ENCODE measurements at regions not wholly inside any gene's neighbourhood (a gene's known extent, or its start where the extent isn't known, plus 50 kb on each side); places are given as distances from the start of the nearest gene placed in this dataset.

- Histone ChIP-seq H3K4me1 (ENCODE audit: low read length) (no peaks in the 10 kb centered on the region), H3K9me2 (replicated peaks; ENCODE audit: insufficient read depth, low read length) (no peaks in the 10 kb centered on the region), H4K20me1 (ENCODE audit: insufficient read depth, low read depth, low read length) (no peaks in the 10 kb centered on the region), H3K4me2 (ENCODE audit: low read depth, low read length, poor library complexity, severe bottlenecking) (no peak overlapping the region), H3K36me3 (ENCODE audit: insufficient read depth, low read length) (no peaks in the 10 kb centered on the region), H3K27ac (ENCODE audit: low read length) (no peak overlapping the region), H3K27me3 (ENCODE audit: low read length) (no peaks in the 10 kb centered on the region), H2AFZ (ENCODE audit: low read length) (no peak overlapping the region), H3K9me3 (ENCODE audit: low read length) (no peaks in the 10 kb centered on the region), H3K4me3 (ENCODE audit: low read length) (no peak overlapping the region), H3K79me2 (ENCODE audit: low read length) (no peaks in the 10 kb centered on the region), H3K9ac (ENCODE audit: low read length) (no peak overlapping the region)
- DNase-seq, result no peak
These were observed 166.2 kb upstream of the VEPH1 start for GRCh38 chr3:157669416-157669815.

- Histone ChIP-seq H3K9me3 (ENCODE audit: low read length) (no peaks in the 10 kb centered on the region), H3K4me3 (ENCODE audit: low read length) (no peak overlapping the region), H2AFZ (ENCODE audit: low read length) (no peak overlapping the region), H3K36me3 (ENCODE audit: insufficient read depth, low read length) (no peaks in the 10 kb centered on the region), H3K27me3 (ENCODE audit: low read length) (no peaks in the 10 kb centered on the region), H3K9ac (ENCODE audit: low read length) (no peak overlapping the region), H4K20me1 (ENCODE audit: insufficient read depth, low read depth, low read length) (no peaks in the 10 kb centered on the region), H3K27ac (ENCODE audit: low read length) (no peak overlapping the region), H3K79me2 (ENCODE audit: low read length) (no peaks in the 10 kb centered on the region), H3K4me1 (ENCODE audit: low read length) (no peaks in the 10 kb centered on the region), H3K9me2 (replicated peaks; ENCODE audit: insufficient read depth, low read length) (no peaks in the 10 kb centered on the region), H3K4me2 (ENCODE audit: low read depth, low read length, poor library complexity, severe bottlenecking) (no peak overlapping the region)
- no peak for DNase-seq
These were observed 164.3 kb upstream of the VEPH1 start for GRCh38 chr3:157667493-157667892.

- H4K20me1 ChIP-seq (ENCODE audit: insufficient read depth, low read depth, low read length), result no peaks in the 10 kb centered on the region
- H3K9me3 ChIP-seq (ENCODE audit: low read length), result no peaks in the 10 kb centered on the region
These were observed 159.0 kb upstream of the VEPH1 start for GRCh38 chr3:157662171-157662570.

GRCh38 chr3:157660847-157661246 is 157.6 kb upstream of the VEPH1 start:
- Histone ChIP-seq H3K9me2 (replicated peaks; ENCODE audit: insufficient read depth, low read length) (no peaks in the 10 kb centered on the region), H3K4me2 (ENCODE audit: low read depth, low read length, poor library complexity, severe bottlenecking) (no peak overlapping the region), H3K9ac (ENCODE audit: low read length) (no peak overlapping the region), H3K4me1 (ENCODE audit: low read length) (no peaks in the 10 kb centered on the region), H3K9me3 (ENCODE audit: low read length) (no peaks in the 10 kb centered on the region), H4K20me1 (ENCODE audit: insufficient read depth, low read depth, low read length) (no peaks in the 10 kb centered on the region), H3K79me2 (ENCODE audit: low read length) (no peaks in the 10 kb centered on the region), H3K36me3 (ENCODE audit: insufficient read depth, low read length) (no peaks in the 10 kb centered on the region), H2AFZ (ENCODE audit: low read length) (no peak overlapping the region), H3K27ac (ENCODE audit: low read length) (no peak overlapping the region), H3K27me3 (ENCODE audit: low read length) (no peaks in the 10 kb centered on the region), H3K4me3 (ENCODE audit: low read length) (no peak overlapping the region)
- DNase-seq, result no peak

More at GRCh38 chr3:157662171-157662570, 159.0 kb upstream of the VEPH1 start:
- no peak overlapping the region for H3K27ac ChIP-seq (ENCODE audit: low read length)
- H2AFZ ChIP-seq (ENCODE audit: low read length), result no peak overlapping the region
- no peak overlapping the region for H3K4me2 ChIP-seq (ENCODE audit: low read depth, low read length, poor library complexity, severe bottlenecking)
- no peak overlapping the region for H3K9ac ChIP-seq (ENCODE audit: low read length)
- H3K4me3 ChIP-seq (ENCODE audit: low read length), result no peak overlapping the region
- H3K36me3 ChIP-seq (ENCODE audit: insufficient read depth, low read length), result no peaks in the 10 kb centered on the region
- H3K9me2 ChIP-seq (replicated peaks; ENCODE audit: insufficient read depth, low read length), result no peaks in the 10 kb centered on the region
- DNase-seq, result no peak
- H3K4me1 ChIP-seq (ENCODE audit: low read length), result no peaks in the 10 kb centered on the region
- H3K79me2 ChIP-seq (ENCODE audit: low read length), result no peaks in the 10 kb centered on the region
- no peaks in the 10 kb centered on the region for H3K27me3 ChIP-seq (ENCODE audit: low read length)

- Histone ChIP-seq H3K9me3 (ENCODE audit: low read length) (no peaks in the 10 kb centered on the region), H4K20me1 (ENCODE audit: insufficient read depth, low read depth, low read length) (no peaks in the 10 kb centered on the region), H3K4me3 (ENCODE audit: low read length) (no peak overlapping the region), H3K79me2 (ENCODE audit: low read length) (no peaks in the 10 kb centered on the region), H3K9ac (ENCODE audit: low read length) (no peak overlapping the region), H2AFZ (ENCODE audit: low read length) (no peak overlapping the region), H3K36me3 (ENCODE audit: insufficient read depth, low read length) (no peaks in the 10 kb centered on the region), H3K9me2 (replicated peaks; ENCODE audit: insufficient read depth, low read length) (no peaks in the 10 kb centered on the region), H3K27me3 (ENCODE audit: low read length) (no peaks in the 10 kb centered on the region), H3K4me1 (ENCODE audit: low read length) (no peaks in the 10 kb centered on the region), H3K4me2 (ENCODE audit: low read depth, low read length, poor library complexity, severe bottlenecking) (no peak overlapping the region), H3K27ac (ENCODE audit: low read length) (no peak overlapping the region)
- no peak for DNase-seq
These were observed 149.2 kb upstream of the VEPH1 start for GRCh38 chr3:157652366-157652765.

DNA sequence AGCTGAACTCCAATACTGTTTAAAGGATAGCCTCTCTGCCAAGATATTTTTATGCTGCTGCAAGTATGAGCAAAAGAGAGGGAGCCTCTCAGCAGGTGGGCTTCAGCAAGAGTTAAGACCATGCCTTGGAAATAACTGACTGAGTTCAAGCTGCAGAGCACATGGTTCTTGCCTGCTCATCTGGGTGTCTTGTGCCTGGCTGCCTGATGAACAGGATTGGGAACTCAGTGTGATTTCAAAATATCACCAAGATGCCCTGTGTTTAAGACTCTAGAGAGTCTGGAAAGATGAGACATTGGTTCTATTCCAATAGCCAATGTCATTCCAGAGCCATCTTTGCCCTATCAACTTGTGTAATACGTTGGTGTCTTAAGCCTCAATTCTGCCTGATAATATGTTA is 147.5 kb upstream of the VEPH1 start:
- Histone ChIP-seq H3K79me2 (ENCODE audit: low read length) (no peaks in the 10 kb centered on the region), H3K4me3 (ENCODE audit: low read length) (no peak overlapping the region), H3K27me3 (ENCODE audit: low read length) (no peaks in the 10 kb centered on the region), H3K36me3 (ENCODE audit: insufficient read depth, low read length) (no peaks in the 10 kb centered on the region), H3K9ac (ENCODE audit: low read length) (no peak overlapping the region), H3K4me2 (ENCODE audit: low read depth, low read length, poor library complexity, severe bottlenecking) (no peak overlapping the region), H3K27ac (ENCODE audit: low read length) (no peak overlapping the region), H4K20me1 (ENCODE audit: insufficient read depth, low read depth, low read length) (no peaks in the 10 kb centered on the region), H2AFZ (ENCODE audit: low read length) (no peak overlapping the region), H3K9me2 (replicated peaks; ENCODE audit: insufficient read depth, low read length) (no peaks in the 10 kb centered on the region), H3K4me1 (ENCODE audit: low read length) (no peaks in the 10 kb centered on the region), H3K9me3 (ENCODE audit: low read length) (no peaks in the 10 kb centered on the region)
- DNase-seq, result no peak

DNA sequence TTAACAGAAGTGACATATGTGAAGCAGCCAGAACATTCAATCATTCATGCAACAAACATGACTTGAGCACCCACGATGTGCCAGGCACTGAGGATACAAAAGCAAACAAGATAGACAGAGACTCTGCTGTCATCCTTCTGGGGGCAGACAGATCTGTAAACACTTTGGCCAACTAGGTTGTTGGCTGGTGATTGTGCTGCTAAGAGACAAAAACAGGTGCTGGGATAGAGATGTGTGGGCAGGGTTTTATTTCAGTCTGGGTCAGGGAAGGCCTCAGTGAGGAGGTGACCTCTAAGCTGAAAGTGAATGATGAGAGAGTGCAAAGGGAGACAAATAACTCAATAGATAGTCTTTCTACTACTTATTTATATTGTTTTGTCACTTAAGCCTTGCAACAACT is 147.0 kb upstream of the VEPH1 start:
- Histone ChIP-seq H3K9me2 (replicated peaks; ENCODE audit: insufficient read depth, low read length) (no peaks in the 10 kb centered on the region), H3K79me2 (ENCODE audit: low read length) (no peaks in the 10 kb centered on the region), H3K27ac (ENCODE audit: low read length) (no peak overlapping the region), H3K4me1 (ENCODE audit: low read length) (no peaks in the 10 kb centered on the region), H3K27me3 (ENCODE audit: low read length) (no peaks in the 10 kb centered on the region), H3K36me3 (ENCODE audit: insufficient read depth, low read length) (no peaks in the 10 kb centered on the region), H3K4me3 (ENCODE audit: low read length) (no peak overlapping the region), H3K9me3 (ENCODE audit: low read length) (no peaks in the 10 kb centered on the region), H3K9ac (ENCODE audit: low read length) (no peak overlapping the region), H2AFZ (ENCODE audit: low read length) (no peak overlapping the region), H4K20me1 (ENCODE audit: insufficient read depth, low read depth, low read length) (no peaks in the 10 kb centered on the region), H3K4me2 (ENCODE audit: low read depth, low read length, poor library complexity, severe bottlenecking) (no peak overlapping the region)
- DNase-seq, result no peak

GRCh38 chr3:157649511-157649910 is 146.3 kb upstream of the VEPH1 start:
- H3K36me3 ChIP-seq (ENCODE audit: insufficient read depth, low read length), result no peaks in the 10 kb centered on the region

DNA sequence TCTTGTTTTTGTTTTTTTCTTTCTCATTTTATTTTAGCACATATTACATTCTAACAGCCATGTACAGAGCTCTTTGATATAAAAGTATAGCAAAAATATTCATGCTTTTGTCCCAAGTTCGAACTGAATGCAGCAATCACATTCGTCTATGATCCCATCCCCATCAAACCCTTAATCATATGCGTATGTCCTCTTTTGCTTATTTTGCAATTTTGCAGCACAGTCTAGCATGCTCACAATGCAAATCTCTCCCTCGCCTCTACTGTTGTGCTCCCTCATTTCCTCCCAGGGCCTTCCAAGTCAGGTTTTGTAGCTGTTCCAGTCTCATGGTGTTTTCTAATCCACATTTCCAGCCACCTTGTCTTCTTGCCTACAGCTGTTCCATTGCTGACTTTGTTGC is 144.6 kb upstream of the VEPH1 start:
- no peaks in the 10 kb centered on the region for H3K9me3 ChIP-seq (ENCODE audit: low read length)
- no peak overlapping the region for H3K27ac ChIP-seq (ENCODE audit: low read length)
- H3K79me2 ChIP-seq (ENCODE audit: low read length), result no peaks in the 10 kb centered on the region
- H3K4me3 ChIP-seq (ENCODE audit: low read length), result no peak overlapping the region
- H3K9me2 ChIP-seq (replicated peaks; ENCODE audit: insufficient read depth, low read length), result no peaks in the 10 kb centered on the region
- H3K4me1 ChIP-seq (ENCODE audit: low read length), result no peaks in the 10 kb centered on the region
- H3K27me3 ChIP-seq (ENCODE audit: low read length), result no peaks in the 10 kb centered on the region
- no peak overlapping the region for H3K9ac ChIP-seq (ENCODE audit: low read length)
- H4K20me1 ChIP-seq (ENCODE audit: insufficient read depth, low read depth, low read length), result no peaks in the 10 kb centered on the region
- DNase-seq, result no peak
- H3K4me2 ChIP-seq (ENCODE audit: low read depth, low read length, poor library complexity, severe bottlenecking), result no peak overlapping the region
- H3K36me3 ChIP-seq (ENCODE audit: insufficient read depth, low read length), result no peaks in the 10 kb centered on the region
- H2AFZ ChIP-seq (ENCODE audit: low read length), result no peak overlapping the region

More at GRCh38 chr3:157649511-157649910, 146.3 kb upstream of the VEPH1 start:
- Histone ChIP-seq H3K27me3 (ENCODE audit: low read length) (no peaks in the 10 kb centered on the region), H3K9ac (ENCODE audit: low read length) (no peak overlapping the region), H3K79me2 (ENCODE audit: low read length) (no peaks in the 10 kb centered on the region), H4K20me1 (ENCODE audit: insufficient read depth, low read depth, low read length) (no peaks in the 10 kb centered on the region), H3K4me1 (ENCODE audit: low read length) (no peaks in the 10 kb centered on the region), H3K4me2 (ENCODE audit: low read depth, low read length, poor library complexity, severe bottlenecking) (no peak overlapping the region), H3K9me2 (replicated peaks; ENCODE audit: insufficient read depth, low read length) (no peaks in the 10 kb centered on the region), H3K9me3 (ENCODE audit: low read length) (no peaks in the 10 kb centered on the region), H3K27ac (ENCODE audit: low read length) (no peak overlapping the region), H3K4me3 (ENCODE audit: low read length) (no peak overlapping the region), H2AFZ (ENCODE audit: low read length) (no peak overlapping the region)
- no peak for DNase-seq

Data from Karpas-422 (cell line).